ENCODE measurements at regions not wholly inside any gene's neighbourhood (a gene's known extent, or its start where the extent isn't known, plus 50 kb on each side); places are given as distances from the start of the nearest gene placed in this dataset.

GRCh38 chr3:29070959-29071634, 209.8 kb upstream of the RBMS3 start:
- DNase-seq = no peak

GRCh38 chr3:29072611-29073010, 208.3 kb upstream of the RBMS3 start:
- DNase-seq = no peak

- DNase-seq = no peak
Measured at GRCh38 chr3:29077356-29077755, 203.5 kb upstream of the RBMS3 start.

GRCh38 chr3:29079358-29079757, 201.5 kb upstream of the RBMS3 start:
- DNase-seq = no peak

GRCh38 chr3:29080967-29081366, 199.9 kb upstream of the RBMS3 start:
- no peak for DNase-seq

GRCh38 chr3:29083081-29083480, 197.8 kb upstream of the RBMS3 start:
- DNase-seq = no peak

- no peak for DNase-seq
Measured at GRCh38 chr3:29083676-29084075, 197.2 kb upstream of the RBMS3 start.

- DNase-seq = no peak
Measured at GRCh38 chr3:29088579-29088978, 192.3 kb upstream of the RBMS3 start.

GRCh38 chr3:29090912-29091597, 189.8 kb upstream of the RBMS3 start:
- DNase-seq = no peak

GRCh38 chr3:29091599-29092189, 189.2 kb upstream of the RBMS3 start:
- DNase-seq = no peak

- no peak for DNase-seq
Measured at GRCh38 chr3:29092348-29092747, 188.5 kb upstream of the RBMS3 start.

- no peak for DNase-seq
Measured at GRCh38 chr3:29099296-29099695, 181.6 kb upstream of the RBMS3 start.

GRCh38 chr3:29099775-29100174, 181.1 kb upstream of the RBMS3 start:
- no peak for DNase-seq

- no peak for DNase-seq
Measured at GRCh38 chr3:29100292-29100691, 180.6 kb upstream of the RBMS3 start.

GRCh38 chr3:29128001-29128400, 152.9 kb upstream of the RBMS3 start:
- no peak for DNase-seq

- no peak for DNase-seq
Measured at GRCh38 chr3:29137601-29138000, 143.3 kb upstream of the RBMS3 start.

- DNase-seq = no peak
Measured at GRCh38 chr3:29138171-29138570, 142.7 kb upstream of the RBMS3 start.

- no peak for DNase-seq
Measured at GRCh38 chr3:29140666-29141065, 140.2 kb upstream of the RBMS3 start.

GRCh38 chr3:29141197-29141917, 139.5 kb upstream of the RBMS3 start:
- DNase-seq = no peak

GRCh38 chr3:29141918-29142275, 139.0 kb upstream of the RBMS3 start:
- no peak for DNase-seq

GRCh38 chr3:29143151-29143550, 137.7 kb upstream of the RBMS3 start:
- DNase-seq = no peak

- DNase-seq = no peak
Measured at GRCh38 chr3:29144361-29144760, 136.5 kb upstream of the RBMS3 start.

GRCh38 chr3:29144807-29145206, 136.1 kb upstream of the RBMS3 start:
- DNase-seq = no peak

GRCh38 chr3:29145360-29145759, 135.5 kb upstream of the RBMS3 start:
- no peak for DNase-seq
